PC-3 (cell line): ENCODE measurements at regions not wholly inside any gene's neighbourhood (a gene's known extent, or its start where the extent isn't known, plus 50 kb on each side); places are given as distances from the start of the nearest gene placed in this dataset.

Source experiments
- ATAC-seq: fragments of 200-7000 bp; cut with Tn5 transposase; 2 replicates; pipeline ENCODE4 v1.9.1; 2020; ENCODE audit warnings: mild to moderate bottlenecking, moderate library complexity
- BruUV-seq: library from RNA; stranded (reverse); fragments of 400-500 nt; replicated peaks from 2 replicates; lab custom pipeline; 2021; lab: Mats Ljungman, UMichigan
- CTCF ChIA-PET: fragments of 300-600 bp; sonication (Branson Sonifier 250); formaldehyde crosslinking; loops from one replicate; lab custom pipeline; 2022; ENCODE audit warnings: antibody characterized with exemption; lab: Charles Lee
- POLR2A ChIA-PET: fragments of 300-600 bp; sonication (Branson Sonifier 250); formaldehyde crosslinking; loops from one replicate; lab custom pipeline; 2022; ENCODE audit warnings: antibody characterized with exemption; ENCODE audit not compliant: unreplicated experiment; lab: Charles Lee
- DNase-seq: peaks from one replicate; pipeline ENCODE4 v3.0.0-alpha.2; 2015
- H2AFZ ChIP-seq: fragments of 300-600 bp; sonication (generic); 2 replicates; pipeline ENCODE4 v1.6.0; 2016; ENCODE audit warnings: antibody characterized with exemption, low read length
- H3F3A ChIP-seq: fragments of 300-600 bp; sonication (generic); one replicate; pipeline ENCODE4 v1.6.0; 2017; ENCODE audit warnings: antibody characterized with exemption, low read length, control low read depth, mild to moderate bottlenecking; ENCODE audit not compliant: unreplicated experiment
- H3K27ac ChIP-seq: fragments of 300-600 bp; sonication (generic); 2 replicates; pipeline ENCODE4 v1.5.1; 2016; ENCODE audit warnings: mild to moderate bottlenecking, low read length
- H3K27me3 ChIP-seq: fragments of 300-600 bp; sonication (generic); 2 replicates; pipeline ENCODE4 v1.6.1; 2016; ENCODE audit warnings: low read length, mixed read lengths
- H3K36me3 ChIP-seq: fragments of 300-600 bp; sonication (generic); 2 replicates; pipeline ENCODE4 v1.6.1; 2016; ENCODE audit warnings: low read depth, mixed run types, low read length, mixed read lengths
- H3K4me1 ChIP-seq: fragments of 300-600 bp; sonication (generic); 2 replicates; pipeline ENCODE4 v1.5.1; 2016; ENCODE audit warnings: low read length; ENCODE audit not compliant: insufficient read depth
- H3K4me2 ChIP-seq: fragments of 300-600 bp; sonication (generic); 2 replicates; pipeline ENCODE4 v1.6.0; 2016; ENCODE audit warnings: low read length
- H3K4me3 ChIP-seq: fragments of 300-600 bp; sonication (generic); 2 replicates; pipeline ENCODE4 v1.5.1; 2016; ENCODE audit warnings: mild to moderate bottlenecking, low read length, mixed read lengths
- H3K79me2 ChIP-seq: fragments of 300-600 bp; sonication (generic); 2 replicates; pipeline ENCODE4 v1.6.1; 2017; ENCODE audit warnings: low read length, mixed read lengths
- H3K9ac ChIP-seq: fragments of 300-600 bp; sonication (generic); 2 replicates; pipeline ENCODE4 v1.6.0; 2016; ENCODE audit warnings: mild to moderate bottlenecking, low read length
- H3K9me2 ChIP-seq: fragments of 300-600 bp; sonication (generic); replicated peaks from 2 replicates; pipeline ENCODE4 v1.6.1; 2016; ENCODE audit warnings: mixed run types, low read length, mixed read lengths
- H3K9me3 ChIP-seq: fragments of 300-600 bp; sonication (generic); 2 replicates; pipeline ENCODE4 v1.6.1; 2016; ENCODE audit warnings: low read length, mixed read lengths
- H4K20me1 ChIP-seq: fragments of 300-600 bp; sonication (generic); 2 replicates; pipeline ENCODE4 v1.6.1; 2016; ENCODE audit warnings: low read length, mixed read lengths
- EZH2 ChIP-seq: fragments of 300-600 bp; sonication (generic); IDR thresholded peaks from one replicate; pipeline ENCODE4 v1.6.1; 2017; ENCODE audit warnings: antibody characterized with exemption, mild to moderate bottlenecking, low read length; ENCODE audit not compliant: unreplicated experiment
- EZH2phosphoT487 ChIP-seq: fragments of 300-600 bp; sonication (generic); IDR thresholded peaks from 2 replicates; pipeline ENCODE4 v1.6.1; 2018; ENCODE audit warnings: mild to moderate bottlenecking, antibody characterized with exemption, low read length, borderline replicate concordance
- intact Hi-C: fragments of 100-400 bp; cut with micrococcal nuclease; formaldehyde crosslinking; loops from 2 replicates; pipeline ENCODE4 v1.9.0; 2023
- TF ChIP-seq, protein P1 (sequence below): fragments of 300-600 bp; sonication (generic); conservative IDR thresholded peaks from 2 replicates; pipeline ENCODE4 v1.5.1; 2017; ENCODE audit warnings: antibody characterized with exemption, low read depth, mild to moderate bottlenecking, low read length

DNA sequence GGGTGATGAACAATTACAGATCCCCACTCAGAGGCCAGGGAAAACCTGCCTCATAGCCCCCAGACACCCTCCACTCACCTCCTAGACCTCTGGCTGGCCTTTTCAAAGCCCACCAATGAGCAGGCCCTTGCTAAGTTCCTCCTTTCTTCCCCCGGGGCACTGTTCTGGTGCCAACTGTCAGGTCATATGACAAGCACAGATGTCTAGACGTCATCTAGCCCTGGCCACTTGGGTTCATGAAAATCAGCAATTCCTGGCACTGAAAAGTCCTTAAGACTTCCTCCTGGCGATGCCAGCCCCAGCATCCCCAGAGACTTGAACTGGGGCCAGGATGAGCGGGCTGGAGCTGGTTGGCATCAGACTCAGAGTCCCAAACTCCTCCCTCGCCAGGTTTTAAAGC, 115.6 kb upstream of the NALF2 start:
- Histone ChIP-seq H3K36me3 (no peaks in the 10 kb centered on the region), H3K4me3 (no peak overlapping the region), H3K4me1 (no peaks in the 10 kb centered on the region), H2AFZ (no peak overlapping the region), H4K20me1 (no peaks in the 10 kb centered on the region), H3K27ac (no peak overlapping the region), H3K4me2 (no peak overlapping the region), H3K9me3 (no peaks in the 10 kb centered on the region), H3K9me2 (no peaks in the 10 kb centered on the region), H3K79me2 (no peaks in the 10 kb centered on the region), H3F3A (no peaks in the 10 kb centered on the region), H3K9ac (no peak overlapping the region), H3K27me3 (peaks cover 13% of the 10 kb centered on the region; the same call in 1 of the 2 replicates)
- POLR2A ChIA-PET: no interaction called here
- intact Hi-C loops: loop anchor here (5.0 kb wide), 1 partner anchor 566 kb away; no protein-coding TSS in a partner anchor
- no TSS peak for BruUV-seq
- TF ChIP-seq, protein P1, sequence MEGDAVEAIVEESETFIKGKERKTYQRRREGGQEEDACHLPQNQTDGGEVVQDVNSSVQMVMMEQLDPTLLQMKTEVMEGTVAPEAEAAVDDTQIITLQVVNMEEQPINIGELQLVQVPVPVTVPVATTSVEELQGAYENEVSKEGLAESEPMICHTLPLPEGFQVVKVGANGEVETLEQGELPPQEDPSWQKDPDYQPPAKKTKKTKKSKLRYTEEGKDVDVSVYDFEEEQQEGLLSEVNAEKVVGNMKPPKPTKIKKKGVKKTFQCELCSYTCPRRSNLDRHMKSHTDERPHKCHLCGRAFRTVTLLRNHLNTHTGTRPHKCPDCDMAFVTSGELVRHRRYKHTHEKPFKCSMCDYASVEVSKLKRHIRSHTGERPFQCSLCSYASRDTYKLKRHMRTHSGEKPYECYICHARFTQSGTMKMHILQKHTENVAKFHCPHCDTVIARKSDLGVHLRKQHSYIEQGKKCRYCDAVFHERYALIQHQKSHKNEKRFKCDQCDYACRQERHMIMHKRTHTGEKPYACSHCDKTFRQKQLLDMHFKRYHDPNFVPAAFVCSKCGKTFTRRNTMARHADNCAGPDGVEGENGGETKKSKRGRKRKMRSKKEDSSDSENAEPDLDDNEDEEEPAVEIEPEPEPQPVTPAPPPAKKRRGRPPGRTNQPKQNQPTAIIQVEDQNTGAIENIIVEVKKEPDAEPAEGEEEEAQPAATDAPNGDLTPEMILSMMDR: no peak
- TF ChIP-seq EZH2phosphoT487 (no peak), EZH2 (no peak)
- CTCF ChIA-PET: no interaction called here
- no peak for ATAC-seq
- no peak for DNase-seq

DNA sequence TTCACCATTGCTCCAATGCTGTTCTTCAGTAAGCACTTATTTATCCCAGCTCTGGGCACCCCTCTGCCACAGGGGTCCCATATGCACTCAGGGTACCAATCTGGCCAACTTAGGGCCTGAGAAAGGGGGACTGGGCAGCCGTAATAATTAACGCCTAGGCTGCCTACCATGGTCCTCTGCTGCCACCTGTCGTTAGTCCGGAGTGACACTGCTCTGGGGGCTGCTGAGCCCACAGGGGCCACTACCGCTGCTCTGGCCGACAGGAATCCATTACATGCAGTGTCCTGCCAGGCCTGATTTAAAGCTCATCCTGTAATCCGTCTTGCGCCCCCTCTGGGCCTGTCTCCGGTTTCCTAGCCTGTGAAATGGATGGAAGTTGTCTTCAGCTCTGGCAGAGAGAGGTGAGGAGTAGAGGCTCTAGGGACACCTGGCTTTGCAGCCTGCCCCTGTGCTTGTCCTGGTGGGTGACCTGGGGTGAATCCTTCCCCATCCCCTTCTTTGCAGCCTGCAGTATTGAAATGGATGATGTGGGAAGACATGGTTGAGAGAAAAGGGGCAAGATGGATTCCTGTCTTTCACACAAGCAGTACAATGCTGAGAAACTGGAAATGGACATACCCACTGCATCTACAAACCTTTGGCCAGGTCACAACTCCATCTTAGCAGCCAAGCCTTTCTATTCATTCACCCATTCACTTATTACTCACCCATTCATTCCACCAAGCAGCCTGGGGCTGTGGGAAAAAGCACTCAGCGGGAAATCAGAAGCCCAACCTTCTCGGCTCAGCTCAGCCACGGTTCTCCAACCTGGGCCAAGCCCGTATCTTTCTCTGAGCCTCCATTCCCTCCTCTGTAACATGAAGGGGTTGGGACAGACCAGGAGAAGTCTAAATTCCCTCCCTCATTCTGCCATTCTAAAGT, 116.3 kb upstream of the NALF2 start:
- peaks cover 13% of the 10 kb centered on the region; the same call in 1 of the 2 replicates for H3K27me3 ChIP-seq
- H3F3A ChIP-seq: no peaks in the 10 kb centered on the region
- H3K27ac ChIP-seq: no peak overlapping the region
- ChIA-PET CTCF (no interaction called here), POLR2A (no interaction called here)
- no peak overlapping the region for H2AFZ ChIP-seq
- peak; percentile 48 for DNase-seq
- no peaks in the 10 kb centered on the region for H3K9me2 ChIP-seq
- H3K36me3 ChIP-seq: no peaks in the 10 kb centered on the region
- no peaks in the 10 kb centered on the region for H4K20me1 ChIP-seq
- TF ChIP-seq, protein P1: peak; percentile 82
- TF ChIP-seq EZH2 (no peak), EZH2phosphoT487 (no peak)
- no peaks in the 10 kb centered on the region for H3K9me3 ChIP-seq
- no peaks in the 10 kb centered on the region for H3K4me1 ChIP-seq
- intact Hi-C loops: loop anchor here (2.0 to 5.0 kb wide), 2 partner anchors 566 to 655 kb away; no protein-coding TSS in a partner anchor
- H3K79me2 ChIP-seq: no peaks in the 10 kb centered on the region
- H3K4me2 ChIP-seq: no peak overlapping the region
- no peak overlapping the region for H3K4me3 ChIP-seq
- peak; percentile 73 for ATAC-seq
- BruUV-seq: no TSS peak
- H3K9ac ChIP-seq: no peak overlapping the region

DNA sequence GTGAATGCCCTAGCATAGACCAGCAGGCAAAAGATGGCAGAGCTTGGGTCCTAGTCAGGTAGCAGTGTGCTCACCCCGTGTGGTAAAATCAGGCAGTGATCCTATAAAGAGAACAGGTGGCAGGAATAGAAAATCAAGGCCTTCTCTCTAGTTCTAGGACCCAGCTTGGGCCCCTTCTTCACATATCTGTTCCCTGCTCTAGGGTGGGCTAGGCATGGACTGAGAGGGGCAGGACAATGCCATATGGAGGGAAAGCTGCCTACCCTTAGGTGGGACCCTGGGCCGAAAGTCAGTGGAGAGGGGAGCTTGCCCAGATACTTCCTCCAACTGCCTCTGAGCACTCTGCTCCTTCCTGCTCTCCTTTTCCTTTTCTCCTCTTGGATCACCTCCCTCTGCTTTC, 117.4 kb upstream of the NALF2 start:
- Histone ChIP-seq H3K36me3 (no peaks in the 10 kb centered on the region), H4K20me1 (no peaks in the 10 kb centered on the region), H3K9ac (no peak overlapping the region), H3K9me3 (no peaks in the 10 kb centered on the region), H3K27ac (no peak overlapping the region), H3F3A (no peaks in the 10 kb centered on the region), H3K9me2 (no peaks in the 10 kb centered on the region), H3K4me3 (no peak overlapping the region), H3K4me1 (no peaks in the 10 kb centered on the region), H3K27me3 (peaks cover 13% of the 10 kb centered on the region; the same call in 1 of the 2 replicates), H2AFZ (no peak overlapping the region), H3K79me2 (no peaks in the 10 kb centered on the region), H3K4me2 (no peak overlapping the region)
- POLR2A ChIA-PET: no interaction called here
- DNase-seq (no peak), ATAC-seq (no peak)
- no TSS peak for BruUV-seq
- CTCF ChIA-PET: no interaction called here
- TF ChIP-seq, protein P1: no peak
- TF ChIP-seq EZH2: no peak
- no peak for TF ChIP-seq EZH2phosphoT487
- intact Hi-C loops: loop anchor here (2.0 to 5.0 kb wide), 2 partner anchors 564 to 654 kb away; no protein-coding TSS in a partner anchor
